DOHH2 (cell line): ENCODE measurements at regions not wholly inside any gene's neighbourhood (a gene's known extent, or its start where the extent isn't known, plus 50 kb on each side); places are given as distances from the start of the nearest gene placed in this dataset.

ENCODE experiments used
- H3F3A ChIP-seq: fragments of 200-600 bp; sonication (generic), shearing (Covaris generic); 2 replicates; pipeline ENCODE4 v1.6.0; 2016; ENCODE audit warnings: antibody characterized with exemption, mild to moderate bottlenecking; ENCODE audit not compliant: control insufficient read depth, insufficient read depth
- H3K27ac ChIP-seq: fragments of 200-600 bp; sonication (generic); 2 replicates; pipeline ENCODE4 v1.5.1; 2014; ENCODE audit warnings: low read depth, mild to moderate bottlenecking, low read length, moderate library complexity
- H3K27me3 ChIP-seq: fragments of 200-600 bp; sonication (generic); 2 replicates; pipeline ENCODE4 v1.6.1; 2014; ENCODE audit warnings: mild to moderate bottlenecking, low read length, mixed read lengths; ENCODE audit not compliant: control insufficient read depth
- H3K36me3 ChIP-seq: fragments of 200-600 bp; sonication (generic); 2 replicates; pipeline ENCODE4 v1.6.1; 2014; ENCODE audit warnings: mild to moderate bottlenecking, low read length, moderate library complexity, mixed read lengths; ENCODE audit not compliant: control insufficient read depth
- H3K4me1 ChIP-seq: fragments of 200-600 bp; sonication (generic); 2 replicates; pipeline ENCODE4 v1.6.1; 2014; ENCODE audit warnings: mild to moderate bottlenecking, low read length, mixed read lengths; ENCODE audit not compliant: control insufficient read depth
- H3K4me2 ChIP-seq: fragments of 200-600 bp; sonication (generic); 2 replicates; pipeline ENCODE4 v1.6.0; 2014; ENCODE audit warnings: mild to moderate bottlenecking, low read length, moderate library complexity
- H3K4me3 ChIP-seq: fragments of 200-600 bp; sonication (generic); 2 replicates; pipeline ENCODE4 v1.5.1; 2014; ENCODE audit warnings: mild to moderate bottlenecking, low read length, mixed read lengths
- H3K79me2 ChIP-seq: fragments of 200-600 bp; sonication (generic); 2 replicates; pipeline ENCODE4 v1.6.1; 2014; ENCODE audit warnings: mild to moderate bottlenecking, low read length, mixed read lengths; ENCODE audit not compliant: control insufficient read depth
- H3K9me2 ChIP-seq: fragments of 200-600 bp; sonication (generic); replicated peaks from 2 replicates; pipeline ENCODE4 v1.6.1; 2014; ENCODE audit warnings: mild to moderate bottlenecking, low read length, mixed read lengths; ENCODE audit not compliant: control insufficient read depth
- H3K9me3 ChIP-seq: fragments of 200-600 bp; sonication (generic); 2 replicates; pipeline ENCODE4 v1.6.1; 2014; ENCODE audit warnings: antibody characterized with exemption, low read length, mixed read lengths; ENCODE audit not compliant: control insufficient read depth, insufficient read depth
- H4K20me1 ChIP-seq: fragments of 200-600 bp; sonication (generic); 2 replicates; pipeline ENCODE4 v1.6.0; 2014; ENCODE audit warnings: low read depth, mild to moderate bottlenecking, antibody characterized with exemption, low read length, moderate library complexity; ENCODE audit not compliant: control insufficient read depth, insufficient read depth
- CTCF ChIP-seq: fragments of 200-600 bp; sonication (generic); IDR thresholded peaks from one replicate; pipeline ENCODE4 v1.5.1; 2014; ENCODE audit warnings: antibody characterized with exemption, mild to moderate bottlenecking, low read depth, low read length; ENCODE audit not compliant: poor library complexity, severe bottlenecking
- EZH2phosphoT487 ChIP-seq: fragments of 200-600 bp; sonication (generic); IDR thresholded peaks from 2 replicates; pipeline ENCODE4 v1.6.1; 2017; ENCODE audit warnings: borderline replicate concordance, mild to moderate bottlenecking, antibody characterized with exemption, low read length, moderate library complexity, mixed read lengths

- Histone ChIP-seq H3K4me2 (peak overlapping the region; percentile 70), H3K9me2 (no peaks in the 10 kb centered on the region), H3K4me3 (peak overlapping the region; percentile 44), H3K27me3 (peaks cover 14% of the 10 kb centered on the region), H3K9me3 (no peaks in the 10 kb centered on the region), H3K27ac (peak overlapping the region; percentile 35), H3K4me1 (peaks cover 81% of the 10 kb centered on the region), H3K36me3 (no peaks in the 10 kb centered on the region), H4K20me1 (no peaks in the 10 kb centered on the region), H3K79me2 (no peaks in the 10 kb centered on the region), H3F3A (peaks cover 11% of the 10 kb centered on the region; the same call in 1 of the 2 replicates)
- TF ChIP-seq CTCF = peak; percentile 50
- no peak for TF ChIP-seq EZH2phosphoT487
These were observed 93.4 kb upstream of the MAP4K3 start for GRCh38 chr2:39530411-39530866.

DNA sequence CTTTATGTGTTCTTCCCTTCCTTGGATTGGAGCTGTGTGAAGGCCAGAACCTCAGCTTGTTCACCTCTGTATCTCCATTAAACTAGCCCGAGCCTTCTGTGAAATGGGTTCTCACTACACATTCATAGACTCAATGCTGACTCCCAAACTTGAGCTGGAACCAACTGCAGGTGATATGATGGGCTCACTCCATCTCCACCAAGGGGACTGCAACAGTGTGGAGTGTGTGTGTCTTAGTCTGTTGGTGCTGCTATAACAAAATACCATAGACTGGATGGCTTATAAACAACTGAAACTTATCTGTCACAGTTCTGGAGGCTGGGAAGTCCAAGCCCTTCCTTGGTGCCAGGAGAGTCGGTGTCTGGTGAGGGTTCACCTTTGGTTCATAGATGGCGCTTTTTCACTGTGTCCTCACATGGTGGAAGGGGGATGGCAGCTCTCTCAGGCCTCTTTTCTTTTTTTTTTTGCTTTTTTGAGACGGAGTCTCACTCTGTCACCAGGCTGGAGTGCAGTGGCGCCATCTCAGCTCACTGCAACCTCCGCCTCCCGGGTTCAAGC is 94.2 kb upstream of the MAP4K3 start:
- H3K4me3 ChIP-seq = peak overlapping the region; percentile 44
- peaks cover 14% of the 10 kb centered on the region for H3K27me3 ChIP-seq
- H4K20me1 ChIP-seq = no peaks in the 10 kb centered on the region
- H3K9me3 ChIP-seq = no peaks in the 10 kb centered on the region
- H3K36me3 ChIP-seq = no peaks in the 10 kb centered on the region
- no peaks in the 10 kb centered on the region for H3K79me2 ChIP-seq
- H3K9me2 ChIP-seq = no peaks in the 10 kb centered on the region
- TF ChIP-seq CTCF (no peak), EZH2phosphoT487 (no peak)
- peaks cover 11% of the 10 kb centered on the region; the same call in 1 of the 2 replicates for H3F3A ChIP-seq
- H3K4me2 ChIP-seq = peak overlapping the region; percentile 70
- H3K4me1 ChIP-seq = peaks cover 72% of the 10 kb centered on the region
- peak overlapping the region; percentile 35 for H3K27ac ChIP-seq

GRCh38 chr2:39532933-39533332 is 95.8 kb upstream of the MAP4K3 start:
- Histone ChIP-seq H3K36me3 (no peaks in the 10 kb centered on the region), H3K79me2 (no peaks in the 10 kb centered on the region), H3K9me2 (no peaks in the 10 kb centered on the region), H3K4me2 (no peak overlapping the region), H3K9me3 (no peaks in the 10 kb centered on the region), H3F3A (peaks cover 11% of the 10 kb centered on the region; the same call in 1 of the 2 replicates), H3K4me3 (no peak overlapping the region), H3K4me1 (peaks cover 56% of the 10 kb centered on the region), H3K27ac (no peak overlapping the region), H3K27me3 (peaks cover 14% of the 10 kb centered on the region), H4K20me1 (no peaks in the 10 kb centered on the region)
- TF ChIP-seq EZH2phosphoT487 = no peak
- no peak for TF ChIP-seq CTCF
